Activated effector memory CD4-positive, alpha-beta T cell treated with anti-CD3 and anti-CD28 coated beads, Interleukin-2, amount 50 U/mL, for 16 hours (primary cell): ENCODE measurements at regions not wholly inside any gene's neighbourhood (a gene's known extent, or its start where the extent isn't known, plus 50 kb on each side); places are given as distances from the start of the nearest gene placed in this dataset.
"Not testable (repeated sequence)": the region's sequence is repeated elsewhere in the genome, so short reads cannot be mapped to it uniquely, and the experiment has no call there.

Experiments
- DNase-seq: peaks from one replicate; pipeline ENCODE4 v3.0.0-alpha.2; 2020

DNA sequence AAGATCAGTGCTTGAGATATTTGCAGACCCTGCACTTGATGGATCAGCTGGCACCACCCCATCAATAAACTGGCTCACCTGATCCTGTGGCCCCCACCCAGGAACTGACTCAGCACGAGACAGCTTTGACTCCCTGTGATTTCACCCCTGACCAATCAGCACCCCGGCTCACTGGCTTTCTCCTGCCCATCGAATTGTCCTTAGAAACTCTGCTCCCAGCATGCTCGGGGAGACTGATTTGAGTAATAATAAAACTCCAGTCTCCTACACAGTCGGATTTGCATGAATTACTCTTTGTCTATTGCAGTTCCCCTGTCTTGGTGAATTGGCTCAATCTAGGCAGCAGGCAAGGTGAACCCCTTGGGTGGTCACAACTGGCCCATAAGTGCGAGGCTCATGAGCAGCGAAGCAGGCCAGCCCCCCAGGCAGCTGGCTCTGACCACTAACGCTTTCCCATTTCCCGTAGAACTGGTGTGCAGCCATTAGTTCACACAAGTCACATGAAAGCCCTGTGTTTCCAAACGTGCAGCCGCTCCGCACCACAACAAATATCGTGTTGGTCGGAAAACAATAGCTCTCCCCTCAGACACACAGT is 79.6 kb downstream of the RSPH3 start:
- no peak for DNase-seq

DNA sequence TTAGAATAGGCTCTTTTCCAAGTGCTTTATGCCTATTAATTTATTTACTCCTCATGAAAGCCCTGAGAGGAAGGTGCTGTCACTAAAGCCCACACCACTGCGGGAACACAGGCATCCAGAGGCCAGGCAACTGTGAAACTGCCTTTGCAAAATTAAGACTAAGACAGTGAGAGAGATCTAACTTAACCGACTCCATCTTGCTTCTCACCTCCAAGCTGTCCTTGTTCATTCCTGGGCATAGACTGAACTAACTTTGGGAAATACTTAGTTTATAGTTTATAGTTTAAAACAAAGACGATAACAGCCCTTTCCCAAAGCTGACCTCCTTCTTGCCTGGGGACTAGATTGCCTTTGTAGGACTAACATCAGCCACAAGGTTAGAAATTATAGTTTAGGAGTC is 80.1 kb downstream of the RSPH3 start:
- DNase-seq = no peak

DNA sequence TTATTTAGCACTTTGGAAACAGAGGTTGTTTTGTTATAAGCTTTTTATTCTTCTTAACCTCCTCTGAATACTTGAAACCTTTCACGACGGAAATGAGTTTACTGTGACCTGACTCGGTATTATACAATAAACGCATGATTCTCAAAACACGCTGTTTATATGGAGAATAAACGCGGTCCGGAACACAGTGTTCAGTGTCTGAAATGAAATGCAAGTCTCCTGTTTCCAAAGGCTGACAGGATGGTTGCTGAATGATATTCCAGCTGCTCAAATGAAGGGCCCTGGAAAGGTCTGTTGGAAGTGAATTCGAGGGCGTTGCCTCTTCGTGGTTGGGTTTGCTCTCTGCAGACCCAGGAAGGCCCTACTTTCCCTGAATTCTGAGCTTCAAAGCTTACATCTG is 83.4 kb downstream of the RSPH3 start:
- DNase-seq = no peak

DNA sequence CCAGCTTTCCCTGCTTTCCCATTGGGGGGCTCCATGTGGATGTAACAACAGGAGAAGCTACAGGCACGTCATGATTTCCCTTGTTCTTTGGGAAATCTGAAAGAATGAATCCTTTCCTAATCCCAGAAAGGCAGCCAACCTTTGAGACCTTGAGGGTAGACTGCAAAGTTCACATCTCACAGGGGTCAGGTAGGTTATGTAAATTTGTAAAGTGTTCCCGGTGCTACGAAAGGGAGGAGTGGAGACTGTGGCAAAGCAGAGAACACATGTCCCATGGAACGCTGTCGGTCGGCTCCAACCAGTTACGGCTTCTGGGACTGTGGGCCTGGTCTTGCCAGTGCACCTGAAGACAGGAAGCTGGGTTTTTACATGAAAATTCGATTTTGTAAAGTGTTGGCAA is 85.1 kb downstream of the RSPH3 start:
- no peak for DNase-seq

DNA sequence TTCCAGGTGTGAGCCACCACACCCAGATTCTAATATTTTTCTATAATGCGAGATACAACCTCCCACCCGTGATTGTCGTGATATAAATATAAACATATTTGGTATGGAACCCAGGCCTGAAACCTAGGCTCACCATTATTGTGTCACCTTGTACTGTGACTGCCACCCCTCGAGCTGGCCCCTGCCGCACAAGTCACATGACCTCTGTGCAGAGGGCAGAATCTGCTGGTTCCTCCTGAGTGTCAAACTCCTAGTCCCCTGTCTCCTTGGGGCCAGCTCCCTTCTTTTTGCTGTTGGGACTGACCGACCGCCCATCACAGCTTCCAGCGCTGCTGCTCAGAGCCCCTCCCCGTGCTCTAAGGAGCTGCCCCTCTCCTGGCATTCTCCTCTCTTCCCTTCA is 86.4 kb downstream of the RSPH3 start:
- no peak for DNase-seq

DNA sequence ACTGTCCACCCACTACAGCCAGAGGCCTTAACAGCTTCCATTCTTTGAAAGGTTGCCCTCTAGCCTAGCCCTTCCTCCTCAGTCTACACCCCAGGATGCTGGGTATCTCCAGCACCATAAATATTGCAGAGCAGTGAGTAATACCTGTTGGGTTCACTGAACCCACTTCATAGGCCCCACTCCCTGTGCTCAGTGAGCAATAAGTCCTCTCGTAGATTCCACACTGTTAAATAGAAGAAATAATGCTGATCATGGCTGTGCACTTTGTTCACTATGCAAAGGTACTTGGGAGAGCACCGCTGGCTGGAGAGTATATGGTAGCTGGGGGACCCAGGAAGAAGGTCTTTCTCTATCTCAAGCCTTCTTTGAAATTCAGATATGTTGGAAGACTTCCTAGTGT is 87.3 kb downstream of the RSPH3 start:
- DNase-seq = no peak

DNA sequence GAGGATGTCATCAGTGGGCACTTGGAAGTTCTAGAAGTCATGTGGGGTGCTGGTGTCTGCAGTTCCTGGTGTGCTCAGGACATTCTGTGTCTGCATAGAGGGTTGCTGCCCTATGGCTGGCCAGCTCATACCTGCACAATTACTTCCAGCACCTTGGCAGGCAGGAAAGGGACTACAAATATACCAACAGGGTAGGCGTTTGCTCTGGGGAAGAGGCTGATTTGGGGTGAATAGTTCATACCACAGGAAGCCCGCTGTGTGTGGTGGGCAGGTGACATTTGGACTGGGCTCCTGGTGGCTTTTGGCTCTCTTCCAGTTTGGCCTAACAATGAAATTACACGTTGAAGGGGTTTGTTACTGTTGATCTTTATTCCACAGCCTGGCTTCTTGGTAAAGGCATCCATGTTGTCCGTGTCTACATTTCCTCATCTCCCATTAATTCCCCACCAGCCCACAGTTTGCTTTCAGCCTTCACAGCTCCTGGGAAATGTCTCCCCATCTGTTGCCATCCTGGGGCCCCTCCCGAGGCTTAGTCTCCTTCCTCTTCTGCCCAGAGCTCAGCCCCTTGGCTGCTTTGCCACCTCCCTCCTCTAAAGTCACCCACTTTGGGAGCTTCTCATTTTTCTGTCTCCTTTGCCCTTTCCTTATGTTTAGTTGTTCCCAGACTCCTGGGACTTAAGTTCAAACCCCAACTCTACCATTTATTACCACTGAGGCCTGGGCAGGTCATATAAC is 88.1 kb downstream of the RSPH3 start:
- DNase-seq = peak; percentile 65

DNA sequence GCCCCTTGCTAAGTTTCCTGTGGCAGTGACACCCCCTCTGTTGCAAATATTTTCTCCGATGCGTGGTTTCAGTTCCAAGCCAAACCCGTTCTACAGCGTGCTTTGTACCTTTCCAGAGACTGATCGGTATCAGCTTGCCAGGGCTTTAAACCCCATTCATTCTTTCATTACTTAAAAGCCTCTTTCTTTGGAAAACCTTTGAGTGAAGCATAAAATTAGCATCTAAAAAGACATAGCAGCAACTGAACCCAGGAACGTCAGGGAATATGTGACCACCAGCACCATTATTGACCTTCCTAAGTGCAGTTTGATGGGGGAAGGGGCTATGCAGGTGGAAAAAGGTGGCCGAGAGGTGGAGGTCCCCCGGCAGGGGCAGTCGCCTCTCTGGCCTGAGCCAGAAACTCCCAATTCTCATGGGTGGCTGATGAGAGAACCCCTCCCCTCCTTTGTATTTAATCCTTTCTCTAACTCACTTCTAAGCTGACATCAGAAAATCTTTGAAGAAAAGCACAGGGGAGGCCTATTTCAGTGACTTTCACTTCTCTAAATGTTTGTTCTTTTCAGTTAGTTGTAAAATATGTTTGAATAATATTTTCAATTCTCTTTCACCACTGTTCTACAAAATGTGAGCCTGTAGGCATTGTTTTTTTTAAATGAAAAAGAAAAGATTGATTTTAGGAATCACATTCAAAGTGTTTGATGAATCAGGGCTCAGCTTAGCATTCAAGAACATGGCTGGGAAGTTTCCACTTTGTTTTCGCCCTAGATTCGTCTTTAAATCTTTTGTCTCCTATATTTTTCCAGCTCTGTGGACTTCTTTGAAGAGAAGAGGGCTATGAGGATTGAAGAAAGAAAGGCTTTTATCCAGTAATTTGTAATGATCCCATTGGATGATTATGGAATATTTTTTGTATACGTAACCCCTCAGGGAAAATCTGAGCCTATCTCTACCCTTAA is 89.2 kb downstream of the RSPH3 start:
- no peak for DNase-seq

DNA sequence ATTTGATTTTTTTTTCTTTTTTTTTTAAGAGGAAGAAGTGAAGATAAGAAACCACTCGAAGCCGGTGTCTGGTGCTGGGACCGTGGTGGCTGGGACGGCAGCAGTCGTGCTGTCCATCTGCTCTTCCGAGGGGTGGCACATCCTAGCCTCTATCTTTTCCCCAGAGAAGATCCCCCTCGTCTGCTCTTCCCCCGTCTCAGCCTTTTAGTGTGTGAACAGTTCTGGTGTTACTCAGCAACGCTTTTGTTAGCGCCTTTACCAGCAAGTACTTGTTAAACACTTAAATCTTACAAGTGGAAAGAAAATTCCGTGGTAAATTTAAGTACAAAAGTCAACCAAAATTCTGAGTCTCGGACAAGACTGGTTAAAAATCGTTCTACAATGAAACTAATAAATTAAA is 90.1 kb downstream of the RSPH3 start:
- DNase-seq = no peak

DNA sequence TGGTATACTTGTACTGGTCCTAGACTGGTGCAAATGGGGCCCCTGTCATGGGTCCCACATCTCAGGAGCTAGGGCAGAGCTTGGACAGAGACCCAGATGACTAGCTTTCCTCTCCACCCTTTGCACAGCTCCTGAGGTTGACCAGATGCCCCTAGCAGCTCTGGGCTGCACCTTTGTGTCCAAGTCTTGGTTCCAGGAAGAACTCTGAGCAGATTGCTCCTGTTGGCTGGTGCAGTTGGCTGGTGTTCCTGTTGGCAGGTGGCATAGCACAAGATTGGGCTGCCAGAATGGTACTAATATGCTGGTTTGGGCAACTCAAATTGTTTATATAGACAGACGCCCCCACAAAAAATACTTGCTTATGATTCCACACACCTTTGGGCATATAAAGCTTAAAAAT is 89.4 kb upstream of the EZR start:
- DNase-seq = no peak

DNA sequence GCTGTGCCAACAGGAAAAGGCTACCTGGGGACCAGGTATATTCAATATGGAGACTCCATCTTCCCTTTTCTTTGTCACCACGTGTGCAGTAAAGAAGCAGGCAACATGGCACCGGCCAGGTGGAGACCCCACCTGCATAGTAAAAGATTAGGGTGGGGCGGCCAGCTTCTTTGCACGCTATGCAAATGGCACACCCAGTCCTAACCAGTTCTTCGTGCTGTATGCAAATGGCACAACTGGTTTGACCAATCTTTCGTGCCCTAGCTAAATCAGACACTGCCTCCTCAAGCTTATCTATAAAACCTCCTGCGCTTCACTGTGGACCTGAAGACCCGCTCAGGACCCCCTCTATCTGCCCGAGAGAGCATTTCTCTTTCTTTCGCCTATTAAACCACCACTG is 88.8 kb upstream of the EZR start:
- no peak for DNase-seq

DNA sequence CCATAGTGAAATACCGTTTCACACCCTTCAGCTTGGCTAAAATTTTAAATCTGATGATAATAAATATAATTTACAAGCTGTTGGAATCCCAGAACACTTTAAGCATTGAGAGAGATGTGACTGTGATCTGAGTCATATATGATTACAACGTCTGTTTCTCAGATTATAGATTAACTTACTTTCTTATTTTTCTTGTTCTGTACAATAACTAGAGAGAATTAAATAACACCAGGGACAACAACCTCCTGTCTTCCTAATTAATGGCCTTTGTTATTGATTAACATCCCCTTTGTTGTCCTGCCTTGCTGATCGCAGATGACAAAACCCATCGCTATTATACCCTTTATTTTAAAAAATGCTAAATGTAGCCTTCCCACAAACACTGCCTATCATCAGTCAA is 87.8 kb upstream of the EZR start:
- no peak for DNase-seq

DNA sequence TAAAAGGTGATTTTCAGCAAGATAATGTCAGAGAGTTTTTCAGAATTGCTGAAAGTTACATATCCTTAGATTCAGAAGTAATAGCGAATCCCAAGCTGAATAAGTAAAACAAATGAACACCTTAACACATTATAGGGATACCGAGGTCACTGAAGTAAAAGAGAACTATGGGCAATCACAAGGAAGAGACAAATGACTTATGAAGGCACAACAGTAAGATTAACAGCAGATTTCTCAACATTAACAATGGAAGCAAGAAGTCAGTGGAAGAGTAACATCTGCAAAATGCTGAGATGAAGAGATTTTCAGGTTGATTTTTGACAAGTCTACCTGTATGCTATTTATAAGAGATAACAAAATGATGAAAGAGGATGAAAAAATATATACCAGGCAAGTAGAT is 86.1 kb upstream of the EZR start:
- no peak for DNase-seq

DNA sequence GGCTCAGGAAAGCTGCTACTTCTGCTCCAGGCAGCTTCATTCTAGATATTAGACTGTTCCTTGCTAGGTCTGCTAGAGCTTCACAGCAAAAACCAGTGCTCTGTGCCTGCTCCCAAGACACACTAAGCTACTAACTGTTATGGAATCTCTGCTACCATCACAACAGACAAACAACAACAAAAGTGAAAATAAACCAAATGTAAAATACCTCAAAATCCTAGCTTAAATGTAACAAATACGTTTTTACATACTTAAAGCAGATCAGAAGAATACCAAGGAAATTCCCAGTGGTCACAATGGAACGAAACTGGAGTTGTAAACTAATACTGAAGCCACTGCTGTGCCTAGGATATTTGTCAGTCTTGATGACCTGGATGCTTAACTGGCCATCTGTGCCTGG is 84.6 kb upstream of the EZR start:
- DNase-seq = no peak

DNA sequence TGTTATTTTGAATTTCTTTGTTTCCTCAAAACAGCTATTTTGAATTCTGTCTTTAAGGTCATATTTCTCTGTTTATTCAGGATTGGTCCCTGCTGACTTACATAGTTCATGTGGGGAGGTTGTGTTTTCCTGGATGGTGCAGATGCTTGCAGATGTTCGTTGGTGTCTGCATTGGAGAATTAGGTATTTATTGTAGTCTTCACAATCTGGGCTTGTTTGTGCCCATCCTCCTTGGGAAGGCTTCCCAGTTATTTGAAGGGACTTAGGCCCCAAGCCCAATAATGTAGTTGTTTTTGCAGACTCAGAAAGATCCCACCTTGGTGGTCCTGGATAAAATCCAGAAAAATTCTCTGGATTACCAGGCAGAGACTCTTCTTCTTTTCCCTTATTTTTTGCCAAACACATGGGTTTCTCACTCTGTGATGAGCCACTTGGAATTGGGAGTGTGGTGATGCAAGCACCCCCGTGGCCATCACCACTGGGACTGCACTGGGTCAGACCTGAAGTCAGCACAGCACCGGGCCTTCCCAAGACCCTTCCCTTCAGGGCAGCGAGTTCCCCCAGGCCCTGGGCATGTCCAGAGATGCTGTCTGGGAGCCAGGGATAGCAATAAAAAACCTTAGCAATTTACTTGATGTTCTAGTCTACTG is 81.6 kb upstream of the EZR start:
- DNase-seq = no peak

DNA sequence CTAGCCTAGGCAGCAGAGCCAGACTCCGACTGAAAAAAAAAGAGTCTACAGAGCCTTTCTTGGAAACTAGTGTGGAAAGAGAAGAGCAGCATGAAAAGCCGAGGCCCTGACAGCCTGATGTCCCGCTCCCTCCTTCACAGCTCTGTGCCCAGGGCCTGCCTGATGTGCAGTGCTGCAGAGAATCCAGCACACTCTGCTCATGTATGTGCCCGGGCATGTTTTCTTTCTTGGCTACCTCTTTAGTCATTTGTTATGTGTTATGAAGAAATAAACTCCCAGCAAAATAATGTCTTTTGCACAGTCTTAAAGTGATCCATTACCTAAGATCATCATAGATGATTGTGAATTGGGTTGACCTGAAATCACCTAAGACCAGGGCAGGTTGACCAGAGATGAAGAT is 78.1 kb upstream of the EZR start:
- no peak for DNase-seq

DNA sequence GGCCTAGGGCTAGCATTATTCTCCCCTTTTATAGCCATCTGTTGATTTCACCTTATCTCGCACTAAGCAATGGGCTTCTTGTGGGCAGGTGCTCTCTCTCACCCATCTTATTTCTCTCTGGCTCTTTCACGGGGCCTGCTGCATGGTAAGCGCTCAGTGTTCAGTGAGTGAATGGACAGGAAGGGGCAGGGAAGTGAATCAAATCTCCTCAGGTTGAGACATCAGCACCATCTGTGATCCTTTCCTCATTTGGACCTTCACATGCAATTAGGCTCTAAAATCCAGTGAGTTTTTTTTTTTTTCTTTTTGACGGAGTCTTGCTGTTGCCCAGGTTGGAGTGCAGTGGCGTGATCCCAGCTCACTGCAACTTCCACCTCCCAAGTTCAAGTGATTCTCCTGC is 76.5 kb upstream of the EZR start:
- DNase-seq = no peak

DNA sequence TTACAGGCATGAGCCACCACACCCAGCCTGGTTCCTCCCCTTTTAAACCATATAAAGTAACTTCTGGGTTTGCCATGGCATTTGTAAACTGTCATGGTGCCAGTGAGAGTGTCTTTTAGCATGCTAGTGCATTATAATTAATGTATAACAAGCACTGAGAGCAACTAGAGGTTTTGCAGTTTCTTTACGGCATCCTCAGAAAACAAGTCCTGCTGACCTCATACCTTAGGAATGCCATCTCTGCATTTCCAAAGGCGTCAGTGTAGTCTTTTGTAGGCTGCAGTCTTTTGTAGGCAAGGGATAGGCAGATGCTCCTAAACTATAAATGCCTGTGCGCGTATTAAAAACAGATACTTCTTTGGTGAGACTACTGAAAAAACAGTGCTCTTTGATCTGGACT is 75.0 kb upstream of the EZR start:
- no peak for DNase-seq

DNA sequence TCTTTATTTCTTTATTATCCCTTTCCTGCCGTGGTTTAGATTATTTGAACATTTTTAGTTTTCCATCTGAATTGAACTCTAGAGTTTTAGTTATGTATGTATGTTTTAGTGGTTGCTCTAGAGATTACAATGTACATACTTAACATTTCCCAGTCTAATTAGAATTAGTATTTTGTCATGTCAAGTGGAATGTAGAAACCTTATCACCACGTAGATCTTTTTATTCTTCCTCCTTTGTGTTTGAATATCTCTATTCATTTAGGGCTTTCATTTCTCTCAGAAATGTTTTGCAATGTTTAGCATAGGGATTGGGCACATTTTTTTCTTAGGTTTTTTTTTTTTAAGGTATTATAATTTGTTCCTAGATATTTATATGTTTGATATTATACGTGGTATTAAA is 73.1 kb upstream of the EZR start:
- DNase-seq = no peak

DNA sequence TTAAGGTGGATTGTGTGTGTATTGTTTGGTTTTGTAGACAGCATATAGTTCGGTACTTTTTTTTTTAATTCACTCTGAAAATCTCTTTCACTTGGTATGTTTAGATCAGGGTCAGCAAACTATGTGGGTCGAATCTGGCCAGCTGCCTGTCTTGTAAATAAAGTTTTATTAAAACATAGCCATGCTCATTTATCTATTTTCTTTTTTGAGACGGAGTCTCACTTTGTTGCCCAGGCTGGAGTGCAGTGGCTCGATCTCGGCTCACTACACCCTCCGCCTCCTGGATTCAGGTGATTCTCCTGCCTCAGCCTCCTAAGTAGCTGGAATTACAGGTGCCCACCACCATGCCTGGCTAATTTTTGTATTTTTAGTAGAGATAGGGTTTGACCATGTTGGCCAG is 72.4 kb upstream of the EZR start:
- not testable (repeated sequence) for DNase-seq

DNA sequence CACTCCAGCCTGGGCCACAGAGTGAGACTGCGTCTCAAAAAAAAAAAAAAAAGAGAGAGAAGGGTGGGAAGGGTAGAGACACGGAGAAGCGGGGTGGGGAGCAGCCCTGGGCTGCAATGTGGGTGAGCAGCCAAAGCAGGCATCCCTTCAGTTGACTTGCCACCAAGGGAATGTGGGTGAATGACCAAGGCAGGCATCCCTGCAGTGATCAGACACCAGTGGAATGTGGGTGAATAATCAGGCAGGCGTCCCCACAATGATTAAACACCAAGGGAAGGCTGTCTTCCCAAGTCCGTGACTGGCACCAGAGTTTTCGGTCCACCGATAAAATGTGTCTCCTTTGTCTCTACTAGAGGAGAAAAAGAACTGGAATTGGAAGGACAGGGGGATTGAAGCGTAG is 69.0 kb upstream of the EZR start:
- DNase-seq = not testable (repeated sequence)

DNA sequence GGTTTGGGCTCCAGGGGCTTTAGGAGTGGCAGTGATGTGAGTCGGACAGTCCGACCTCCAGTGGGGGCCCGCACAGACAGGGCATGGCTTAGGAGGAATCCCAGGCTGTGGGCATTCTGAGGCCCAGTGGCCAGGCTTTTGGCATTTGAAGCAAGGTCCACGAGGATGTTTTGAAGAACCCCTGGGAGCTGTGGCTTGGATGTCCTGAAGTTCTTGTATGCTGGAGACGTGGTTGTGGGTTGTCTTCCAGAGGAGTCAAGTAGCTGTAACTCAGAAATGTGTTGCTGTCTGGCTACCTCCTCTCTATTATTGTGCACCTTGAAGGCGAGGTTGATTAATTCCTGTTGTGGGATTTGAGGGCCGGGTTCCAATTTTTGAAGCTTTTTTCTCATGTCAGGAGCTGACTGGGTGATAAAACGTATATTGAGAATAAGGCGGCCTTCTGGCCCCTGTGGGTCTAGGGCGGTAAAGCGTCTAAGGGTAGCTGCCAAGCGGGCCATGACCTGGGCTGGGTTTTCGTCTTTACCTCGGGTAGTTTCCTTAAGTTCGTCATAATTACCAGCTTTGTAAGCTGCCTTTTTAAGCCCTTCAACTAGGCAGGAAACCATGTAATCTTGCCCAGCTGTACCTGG is 67.3 kb upstream of the EZR start:
- not testable (repeated sequence) for DNase-seq

DNA sequence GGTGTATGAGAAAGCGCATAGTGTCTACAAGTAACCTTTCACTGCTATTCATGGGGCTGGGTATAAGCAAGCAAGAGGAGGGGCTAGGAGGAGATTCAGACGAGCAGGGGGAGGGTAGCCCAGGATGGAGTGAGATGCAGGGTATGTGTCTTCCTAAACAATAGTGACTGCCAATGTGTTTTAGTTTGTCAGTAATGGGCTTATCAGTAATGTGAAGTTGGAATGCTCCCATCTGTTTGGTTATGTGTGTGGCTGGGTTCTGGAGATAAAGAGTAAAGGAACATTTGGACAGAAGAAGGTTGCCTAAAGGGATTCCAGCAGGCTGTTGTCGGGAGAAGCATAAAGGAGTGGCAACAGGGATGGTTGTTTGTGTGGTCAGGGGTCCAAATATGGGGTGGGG is 62.7 kb upstream of the EZR start:
- not testable (repeated sequence) for DNase-seq
